ENCODE measurements at regions not wholly inside any gene's neighbourhood (a gene's known extent, or its start where the extent isn't known, plus 50 kb on each side); places are given as distances from the start of the nearest gene placed in this dataset.
"Not testable (repeated sequence)": the region's sequence is repeated elsewhere in the genome, so short reads cannot be mapped to it uniquely, and the experiment has no call there.

DNA sequence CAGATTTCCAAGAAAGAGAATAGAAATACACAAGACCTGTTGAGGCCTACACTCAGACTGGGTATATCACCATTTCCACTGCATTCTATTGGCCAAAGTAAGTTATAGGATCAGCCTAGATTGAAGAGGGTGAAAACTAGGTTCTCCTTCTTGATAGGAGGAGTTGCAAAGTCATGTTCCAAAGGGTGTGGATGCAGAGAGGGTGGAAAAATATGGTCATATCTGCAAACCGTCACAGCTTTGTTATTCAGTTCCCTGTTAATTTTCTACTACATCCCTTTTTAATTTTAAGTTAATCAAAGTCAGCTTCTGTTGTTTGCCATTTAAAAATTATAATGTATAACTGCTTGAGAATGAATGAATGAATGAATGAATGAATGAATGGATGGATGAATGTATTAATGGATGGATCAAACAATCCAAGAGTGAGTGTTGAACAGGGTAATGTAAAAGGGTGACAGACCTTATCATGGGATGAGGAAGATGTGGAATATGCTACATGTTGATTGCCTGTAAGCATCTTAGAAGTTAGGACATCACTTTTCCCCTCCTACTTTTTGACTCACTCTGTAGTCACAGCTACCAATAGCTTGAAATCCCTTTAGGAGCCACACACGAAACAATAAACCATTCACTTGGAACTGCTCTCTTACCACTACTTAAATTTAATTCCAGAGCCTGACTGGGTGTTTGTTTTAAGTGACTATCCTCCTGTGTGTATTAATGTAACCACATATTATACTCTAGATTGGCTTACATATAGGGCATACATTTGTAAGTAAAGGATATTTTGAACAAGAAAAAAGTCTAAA is 121.5 kb downstream of the CCDC34 start:
- no peak for DNase-seq

DNA sequence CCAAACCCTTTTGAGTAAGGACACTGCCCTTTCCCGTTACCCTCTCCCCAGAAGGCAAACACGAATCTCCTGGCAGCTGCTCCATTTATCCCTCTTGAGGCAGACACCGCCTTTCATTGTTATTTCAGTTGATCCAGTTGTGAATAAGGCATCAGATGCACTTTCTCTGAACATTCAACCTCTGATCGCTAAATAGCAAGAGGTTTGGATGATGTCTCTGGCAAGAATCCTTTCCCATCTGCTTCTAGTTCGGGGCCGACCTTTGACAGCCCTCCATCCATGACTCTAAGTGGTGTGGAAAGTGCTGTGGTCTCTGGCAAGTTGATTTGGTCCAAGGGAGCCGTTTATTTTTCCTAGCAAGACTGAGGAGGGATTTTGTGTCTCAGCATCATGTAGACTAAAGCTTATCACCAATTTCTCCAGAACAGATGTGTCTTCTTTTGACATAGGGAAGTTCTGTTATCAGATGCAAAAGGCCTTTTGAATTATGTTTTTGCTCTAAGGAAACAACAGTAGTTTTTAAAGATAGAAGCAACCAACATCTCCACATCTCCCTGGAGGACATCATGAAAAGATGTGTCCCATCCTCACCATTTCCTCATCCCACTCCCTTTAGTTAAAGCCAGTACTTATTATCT is 123.6 kb downstream of the CCDC34 start:
- DNase-seq = no peak

DNA sequence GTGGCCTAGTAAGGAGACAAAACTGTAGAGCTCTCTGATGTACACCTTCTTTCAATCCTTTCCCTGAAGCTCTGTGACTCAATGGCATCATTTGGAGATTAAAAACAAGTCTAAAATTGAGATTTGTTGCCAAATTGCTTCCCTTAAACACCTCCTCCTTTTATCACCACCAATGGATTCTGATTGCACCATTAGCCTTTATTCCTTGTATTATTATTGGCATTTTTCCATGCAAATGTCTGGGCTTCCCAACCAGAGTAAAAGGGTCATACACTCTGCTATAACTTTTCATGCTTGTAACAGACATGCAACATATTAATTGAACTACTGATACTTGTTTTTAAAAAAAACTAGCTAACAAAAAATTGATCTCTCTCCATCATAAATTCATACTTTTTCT is 124.2 kb downstream of the CCDC34 start:
- DNase-seq = no peak

- no peak for DNase-seq
Observed at GRCh38 chr11:27237643-27238042, 125.4 kb downstream of the CCDC34 start.

- DNase-seq = no peak
Observed at GRCh38 chr11:27234961-27235360, 128.1 kb downstream of the CCDC34 start.

GRCh38 chr11:27234043-27234668 is 128.9 kb downstream of the CCDC34 start:
- DNase-seq = no peak

GRCh38 chr11:27233654-27234042 is 129.4 kb downstream of the CCDC34 start:
- DNase-seq = no peak

GRCh38 chr11:27231530-27231929 is 131.5 kb downstream of the CCDC34 start:
- no peak for DNase-seq

DNA sequence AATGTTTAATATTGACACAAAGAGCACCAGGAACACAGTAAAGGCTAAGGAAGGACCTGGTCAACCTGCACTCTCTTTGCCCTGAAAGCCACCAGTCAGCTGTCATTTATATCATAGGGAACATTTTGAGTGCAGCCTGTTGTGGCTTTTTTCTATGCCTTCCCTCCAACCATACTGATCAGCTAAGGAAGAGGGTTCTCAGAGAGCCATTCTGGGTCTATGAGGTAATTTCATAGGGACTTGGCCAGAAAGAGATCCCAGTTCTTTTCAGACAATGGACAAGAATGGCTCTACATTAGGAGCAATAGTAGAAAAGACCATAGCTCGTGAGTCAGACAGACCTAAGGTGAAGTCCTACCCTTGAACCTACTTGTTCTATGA is 132.8 kb downstream of the CCDC34 start:
- DNase-seq = no peak

GRCh38 chr11:27229511-27230191 is 133.4 kb downstream of the CCDC34 start:
- DNase-seq = no peak

DNA sequence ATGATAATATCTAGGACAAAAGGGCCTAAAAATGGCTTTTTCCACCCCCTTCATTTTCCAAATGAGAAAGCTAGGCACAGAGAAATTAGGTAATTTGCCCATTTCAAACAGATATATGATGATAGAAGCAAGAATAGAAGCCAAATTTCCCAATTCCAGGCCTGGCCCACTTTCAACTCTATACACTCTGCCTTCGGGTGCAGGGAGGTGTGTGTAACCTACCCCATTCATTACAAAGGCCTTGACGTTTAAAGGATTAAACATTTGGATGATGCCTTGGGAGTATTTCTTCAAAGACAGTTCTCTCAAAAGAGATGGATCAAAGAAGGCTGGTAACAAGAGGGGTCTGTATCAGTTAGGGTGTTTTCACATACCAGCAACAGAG is 134.1 kb downstream of the CCDC34 start:
- no peak for DNase-seq

DNA sequence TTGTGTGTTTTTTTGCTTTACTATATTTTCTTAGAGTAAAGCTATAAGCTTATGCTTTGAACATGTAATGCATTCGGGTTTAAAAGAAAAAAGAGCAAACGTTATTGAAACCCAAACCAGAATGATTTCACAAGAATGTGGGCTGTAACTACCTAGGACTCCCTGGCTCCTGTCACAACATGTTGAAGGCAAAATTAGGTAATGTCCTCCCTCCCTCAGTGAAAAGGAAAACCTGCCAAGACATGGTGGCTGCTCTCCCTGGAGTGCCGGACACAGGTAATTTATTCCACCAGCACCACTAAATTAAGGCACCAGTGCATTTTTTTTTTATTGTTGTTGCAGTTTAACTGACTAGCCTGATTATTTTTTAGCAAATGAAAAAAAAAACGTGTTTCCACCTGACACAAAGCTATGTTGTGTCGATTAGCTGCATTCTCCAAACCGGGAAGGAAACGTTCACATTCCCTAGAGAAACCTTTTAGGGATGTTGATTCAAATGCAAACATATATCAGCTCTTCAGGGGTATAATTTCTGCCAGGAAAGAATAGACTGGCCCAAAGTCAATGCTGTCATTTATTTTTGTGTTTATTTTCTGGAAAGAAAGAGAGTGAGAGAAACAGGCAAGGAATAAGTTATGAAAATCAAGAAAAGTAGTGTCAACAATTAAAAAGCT is 134.6 kb downstream of the CCDC34 start:
- DNase-seq = no peak

- DNase-seq = no peak
Observed at GRCh38 chr11:27227736-27228135, 135.3 kb downstream of the CCDC34 start.

- DNase-seq = not testable (repeated sequence)
Observed at GRCh38 chr11:27219487-27220039, 143.5 kb downstream of the CCDC34 start.

- no peak for DNase-seq
Observed at GRCh38 chr11:27218421-27219038, 144.5 kb downstream of the CCDC34 start.

- no peak for DNase-seq
Observed at GRCh38 chr11:27217948-27218420, 145.0 kb downstream of the CCDC34 start.

GRCh38 chr11:27217496-27217895 is 145.5 kb downstream of the CCDC34 start:
- no peak for DNase-seq

- DNase-seq = no peak
Observed at GRCh38 chr11:27216270-27217149, 146.5 kb downstream of the CCDC34 start.

- no peak for DNase-seq
Observed at GRCh38 chr11:27215471-27216269, 147.3 kb downstream of the CCDC34 start.

DNA sequence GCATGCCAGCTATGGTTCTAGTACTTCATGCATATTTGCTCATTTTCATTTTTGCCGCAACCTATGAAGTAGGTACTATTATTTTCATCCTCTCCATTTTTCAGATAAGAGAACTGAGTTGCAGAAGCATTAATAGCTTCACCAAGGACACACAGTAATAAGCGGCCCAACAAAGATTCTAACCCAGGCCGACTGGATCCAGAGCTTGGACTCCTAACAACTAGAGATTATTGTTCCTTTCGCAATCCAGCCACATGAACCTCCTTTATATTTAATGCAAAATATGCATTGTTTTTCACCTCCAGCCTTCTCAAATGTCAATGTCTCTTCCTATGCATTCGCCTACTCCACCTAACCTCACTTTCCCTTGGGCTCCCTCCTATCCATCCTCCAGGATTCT is 148.3 kb downstream of the CCDC34 start:
- DNase-seq = no peak
